HG02588 (cell line): ENCODE measurements at regions not wholly inside any gene's neighbourhood (a gene's known extent, or its start where the extent isn't known, plus 50 kb on each side); places are given as distances from the start of the nearest gene placed in this dataset.

ENCODE experiments used
- ATAC-seq: cut with Tn5 transposase; IDR thresholded peaks from one replicate; pipeline ENCODE4 v1.9.1; 2021; ENCODE audit warnings: mild to moderate bottlenecking, moderate library complexity; ENCODE audit not compliant: unreplicated experiment

- no peak for ATAC-seq
These were observed 353.5 kb upstream of the SATB1 start for GRCh38 chr3:18778598-18778997.

DNA sequence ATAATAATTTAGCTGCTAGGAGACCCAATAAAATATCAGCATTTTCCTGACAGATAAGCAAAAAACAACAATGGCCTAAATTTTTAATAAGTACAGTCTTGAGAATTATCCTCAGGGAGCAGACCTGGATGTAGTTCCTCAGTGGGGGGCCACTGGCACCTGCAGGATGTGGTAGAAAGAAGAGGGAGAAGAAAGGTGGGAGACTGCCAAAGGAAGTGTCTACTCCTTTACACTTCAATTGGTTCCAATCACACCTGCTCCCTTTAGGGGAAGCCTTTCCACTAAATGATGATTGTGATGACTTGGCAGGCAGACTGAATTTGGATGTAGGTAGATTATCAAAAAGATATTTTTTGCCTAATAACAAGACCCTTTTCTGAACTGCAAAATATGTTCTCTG is 353.0 kb upstream of the SATB1 start:
- ATAC-seq = no peak

GRCh38 chr3:18775501-18775900 is 350.4 kb upstream of the SATB1 start:
- ATAC-seq = no peak

DNA sequence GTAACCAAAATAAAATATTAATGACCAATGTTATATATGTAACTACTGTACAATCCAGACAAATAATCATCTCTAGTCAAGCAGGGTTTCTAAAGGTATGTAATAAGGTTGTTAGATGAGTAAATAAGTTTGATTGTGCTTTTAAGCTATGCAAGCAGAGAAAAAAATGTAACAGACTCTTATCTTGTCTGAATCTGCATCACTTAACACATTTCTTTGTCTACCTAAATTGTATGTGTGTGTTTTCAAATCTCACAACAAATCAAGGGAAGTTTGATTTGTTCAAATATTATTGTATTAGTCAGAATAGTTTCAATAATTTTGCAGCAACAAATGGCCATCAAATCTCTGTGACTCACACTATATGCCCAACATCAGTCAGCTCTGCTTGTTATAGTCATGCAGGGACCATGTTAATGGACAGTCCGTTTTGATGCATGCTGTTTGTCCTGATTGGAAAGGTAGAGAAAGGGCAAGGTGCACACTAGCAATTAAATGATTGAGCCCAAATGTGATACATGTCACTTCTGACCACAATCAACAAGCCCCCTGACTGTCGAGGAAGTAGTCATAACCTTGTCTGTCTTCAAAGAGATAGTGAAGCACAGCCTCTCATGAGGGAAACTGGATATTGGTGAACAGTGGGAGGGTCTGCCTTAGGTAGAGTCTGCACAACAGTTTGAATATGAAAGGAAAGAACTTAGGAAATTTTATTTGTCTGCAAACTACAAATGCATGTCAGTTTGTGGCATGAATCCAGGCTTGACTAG is 349.4 kb upstream of the SATB1 start:
- no peak for ATAC-seq

DNA sequence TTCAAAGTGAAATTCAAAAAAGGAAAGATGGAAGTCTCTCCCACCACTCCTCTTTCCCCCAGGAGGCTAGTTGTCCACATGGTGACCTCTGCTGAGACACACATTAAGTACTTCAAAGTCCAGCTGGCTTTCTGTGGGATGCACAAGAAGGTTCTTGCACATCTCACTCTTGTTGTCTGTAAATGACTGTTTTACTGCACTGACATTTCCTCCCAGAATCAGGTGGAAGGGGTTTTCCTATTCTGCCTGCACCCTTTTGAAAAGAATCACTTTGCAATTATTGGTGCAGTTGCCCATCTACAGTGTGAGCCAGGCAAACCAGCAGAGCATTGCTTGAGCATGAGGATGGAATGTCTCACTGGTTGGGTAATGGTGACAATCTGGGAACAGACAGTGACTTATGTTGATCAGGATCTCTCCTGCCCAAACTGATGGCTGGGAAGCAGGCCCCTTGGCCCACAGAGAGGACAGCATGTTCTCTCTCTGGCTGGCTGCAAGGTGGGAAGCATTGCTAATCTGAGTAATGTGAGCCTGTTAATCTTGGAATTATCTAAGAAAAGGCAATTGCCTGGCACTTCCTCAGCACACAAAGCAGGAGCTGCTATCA is 347.7 kb upstream of the SATB1 start:
- ATAC-seq = no peak

- no peak for ATAC-seq
These were observed 346.8 kb upstream of the SATB1 start for GRCh38 chr3:18771931-18772330.

GRCh38 chr3:18770800-18771199 is 345.7 kb upstream of the SATB1 start:
- ATAC-seq = no peak

DNA sequence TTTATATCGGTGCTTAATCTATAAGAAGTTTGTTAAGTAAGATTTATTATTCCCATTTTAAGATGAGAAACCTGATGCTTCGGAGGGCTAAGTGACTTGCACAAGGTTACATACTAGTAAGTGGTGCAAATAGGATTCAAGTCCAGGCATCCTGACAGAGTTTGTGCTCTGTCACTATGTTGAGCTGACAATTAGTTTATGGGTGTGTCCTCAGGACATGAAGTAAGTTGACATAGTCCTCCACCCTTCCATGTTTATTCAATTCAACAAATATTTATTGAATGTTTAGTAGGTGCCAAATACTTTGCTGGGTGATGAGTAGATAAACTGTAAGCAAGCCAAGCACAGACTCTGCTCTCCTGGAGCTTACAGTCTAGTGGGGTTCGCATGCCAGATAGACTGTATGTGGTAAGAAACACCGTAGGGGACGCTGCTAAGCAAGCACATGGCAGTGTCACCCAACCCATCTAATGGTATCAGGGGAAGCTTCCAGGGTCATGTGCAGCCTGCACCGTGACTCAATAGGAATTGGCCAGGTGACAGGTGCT is 342.7 kb upstream of the SATB1 start:
- ATAC-seq = no peak

GRCh38 chr3:18766974-18767373 is 341.8 kb upstream of the SATB1 start:
- no peak for ATAC-seq

- ATAC-seq = no peak
These were observed 340.5 kb upstream of the SATB1 start for GRCh38 chr3:18765662-18766061.

DNA sequence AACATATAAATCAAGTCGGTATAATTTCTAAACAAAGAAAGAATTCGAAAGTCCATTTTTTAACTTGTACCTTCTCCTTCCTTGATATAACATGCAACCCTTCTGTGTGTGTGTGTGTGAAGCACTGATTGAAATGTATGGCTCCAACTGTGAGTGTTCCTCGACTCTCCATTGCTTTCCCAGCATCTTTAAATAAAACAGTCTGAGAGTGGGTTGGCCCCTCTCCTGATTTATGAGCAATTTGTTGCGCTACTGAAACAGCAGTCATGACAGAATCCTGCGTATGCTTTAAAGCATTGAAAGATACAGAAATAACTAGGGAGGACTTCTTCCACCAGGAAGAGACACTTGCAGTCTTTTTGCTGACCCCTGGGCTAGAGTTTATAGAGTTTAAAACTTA is 340.0 kb upstream of the SATB1 start:
- ATAC-seq = no peak

DNA sequence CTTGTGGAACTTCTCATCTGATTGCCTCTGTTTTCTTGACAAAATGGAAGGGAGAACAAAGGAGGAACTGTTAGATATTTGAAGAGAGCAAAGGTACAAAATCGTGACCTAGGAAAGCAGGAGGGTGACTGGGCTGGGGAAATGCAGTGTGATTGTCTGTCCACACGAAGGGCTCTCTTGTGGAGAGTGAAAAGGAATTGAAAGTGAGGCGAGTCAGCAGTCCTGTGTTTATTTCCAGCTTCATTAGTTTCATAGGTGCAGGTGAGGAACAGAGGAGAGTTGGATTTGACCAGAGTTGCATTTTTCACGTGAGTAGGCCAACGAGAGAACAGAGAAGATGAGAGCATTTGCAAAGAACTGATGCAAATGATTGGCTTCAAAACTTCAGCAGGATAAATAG is 336.4 kb upstream of the SATB1 start:
- no peak for ATAC-seq

DNA sequence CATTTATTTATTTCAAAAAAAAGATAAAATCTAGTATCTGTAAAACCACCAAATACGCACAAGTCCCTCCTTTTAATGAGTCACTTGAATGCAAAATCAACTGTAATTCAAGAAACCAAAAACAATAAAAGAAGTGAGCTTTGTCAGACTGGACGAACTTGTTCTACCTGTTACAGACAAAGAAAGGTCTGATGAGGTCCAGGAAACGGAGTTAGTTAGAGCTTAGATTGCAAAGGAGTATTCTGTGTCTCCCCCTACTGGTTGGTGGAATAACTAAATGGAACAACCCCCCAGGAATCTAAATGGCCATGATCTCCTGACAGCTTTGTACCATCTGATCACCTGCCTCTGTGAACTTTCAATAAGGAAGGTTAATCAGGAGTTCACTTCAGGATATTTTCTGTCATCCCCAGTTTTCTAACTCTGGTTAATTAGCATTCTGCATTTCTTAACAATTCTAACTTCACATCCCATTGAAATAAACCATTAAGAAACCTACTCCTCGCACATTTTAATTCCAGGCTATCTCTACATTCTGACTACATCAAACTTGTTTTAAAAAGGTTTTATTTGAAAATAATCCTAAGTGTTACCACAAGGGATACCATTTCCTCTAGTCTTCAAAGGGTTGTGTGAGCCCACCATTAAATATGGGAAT is 333.0 kb upstream of the SATB1 start:
- peak; percentile 88 for ATAC-seq

GRCh38 chr3:18757476-18757875 is 332.3 kb upstream of the SATB1 start:
- ATAC-seq = no peak

- ATAC-seq = no peak
These were observed 327.3 kb upstream of the SATB1 start for GRCh38 chr3:18752273-18752934.

- ATAC-seq = no peak
These were observed 326.4 kb upstream of the SATB1 start for GRCh38 chr3:18751514-18751913.

DNA sequence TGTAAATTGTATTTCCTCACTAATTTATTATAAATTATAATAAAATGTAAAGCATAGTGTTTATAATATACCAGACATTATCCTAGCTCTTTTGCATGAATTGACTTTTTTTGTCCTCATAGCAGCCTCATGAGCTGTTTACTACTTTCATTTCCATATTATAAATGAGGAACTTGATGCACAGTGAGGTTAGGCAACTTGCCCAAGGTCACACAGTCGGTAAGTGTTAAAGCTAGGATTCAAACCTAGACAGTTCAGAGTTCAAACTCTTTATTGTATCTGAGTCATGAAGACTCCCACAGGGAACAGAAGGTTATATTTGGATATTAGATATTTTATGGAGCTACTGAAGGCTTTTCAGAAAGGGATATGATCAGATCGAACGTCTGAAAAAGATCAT is 322.2 kb upstream of the SATB1 start:
- ATAC-seq = no peak

DNA sequence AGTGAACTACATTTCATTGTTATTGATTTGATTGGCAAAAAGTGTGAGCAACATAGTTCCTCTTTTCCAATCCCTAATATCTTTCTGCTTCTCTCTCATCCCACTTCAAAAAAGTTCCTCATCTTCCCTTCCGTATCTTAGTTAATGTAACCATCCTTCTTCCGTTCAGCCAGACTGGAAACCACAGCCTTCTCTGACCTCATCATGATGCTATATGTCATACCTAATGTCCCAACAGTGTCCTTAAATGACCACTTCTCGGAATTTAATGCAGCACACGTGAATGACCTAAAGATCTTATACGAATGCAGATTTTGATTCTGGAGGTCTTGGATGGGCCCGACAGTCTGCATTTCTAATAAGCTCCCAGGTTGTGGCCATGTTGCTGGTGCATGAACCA is 320.3 kb upstream of the SATB1 start:
- ATAC-seq = no peak

DNA sequence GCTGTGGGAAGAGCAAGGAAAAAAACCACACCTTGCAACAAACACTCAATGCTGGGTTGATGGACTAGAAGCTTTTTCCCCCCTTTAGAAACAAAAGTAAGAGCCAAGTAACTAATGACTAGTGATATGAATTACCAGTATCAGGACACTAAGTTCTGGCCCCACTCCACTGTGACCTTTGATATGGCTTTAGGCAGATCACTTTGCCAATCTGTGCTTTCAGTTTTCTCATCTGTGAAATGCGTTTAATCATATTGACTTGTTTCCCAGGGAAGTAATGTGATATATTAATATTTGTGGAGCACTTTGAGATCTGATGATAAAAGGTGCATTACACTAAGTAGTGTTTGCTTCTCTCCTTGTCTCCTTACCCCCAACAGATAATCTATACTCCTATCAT is 319.3 kb upstream of the SATB1 start:
- no peak for ATAC-seq

GRCh38 chr3:18743761-18744160 is 318.6 kb upstream of the SATB1 start:
- no peak for ATAC-seq
